Pancreas (tissue), 10 donors: ENCODE measurements at regions not wholly inside any gene's neighbourhood (a gene's known extent, or its start where the extent isn't known, plus 50 kb on each side); places are given as distances from the start of the nearest gene placed in this dataset.

Experiments
- ATAC-seq, 4 donors: fragments of 200-7000 bp; cut with Tn5 transposase; one replicate each; pipeline versions ENCODE4 v1.8.0 to v1.9.1; 2020; ENCODE audit warnings: mild to moderate bottlenecking in 4 of 4, moderate library complexity in 4 of 4
- DNase-seq, 6 donors: peaks; one replicate each; pipeline ENCODE4 v3.0.0-alpha.2; 2020
- FAIRE-seq: peaks from 2 replicates; lab custom pipeline; 2012; peaks lifted over from hg19 to GRCh38; lab: Jason Lieb, UNC
- H3K27ac ChIP-seq, 4 donors: fragments of 200-600 bp; sonication (generic); 1 replicate in 3 of 4; 2 replicates in 1 of 4; pipeline versions ENCODE4 v1.5.0 to v1.8.0; 2020
- H3K27me3 ChIP-seq, 4 donors: fragments of 200-600 bp; one replicate each; pipeline ENCODE4 v1.8.0; 2021
- H3K36me3 ChIP-seq, 3 donors: fragments of 200-600 bp; sonication (generic) in 1 of 3; one replicate each; pipeline versions ENCODE4 v1.5.0 to v1.8.0; 2020 to 2021
- H3K4me1 ChIP-seq, 3 donors: fragments of 200-600 bp; one replicate each; pipeline ENCODE4 v1.8.0; 2021
- H3K4me3 ChIP-seq, 4 donors: fragments of 200-600 bp; sonication (generic) in 2 of 4; one replicate each; pipeline versions ENCODE4 v1.5.0 to v1.8.0; 2020 to 2021
- H3K9me3 ChIP-seq, 4 donors: fragments of 200-600 bp; one replicate each; pipeline ENCODE4 v1.8.0; 2021
- CTCF ChIP-seq, 4 donors: fragments of 200-600 bp; sonication (generic) in 3 of 4; IDR thresholded peaks; one replicate each; pipeline versions ENCODE4 v1.5.0 to v1.8.0; 2021; ENCODE audit warnings: antibody characterized with exemption in 4 of 4
- WGBS, 2 donors: extraction: QIAGEN DNeasy Blood & Tissue Kit; methylation state at CpG; one replicate each; pipeline ENCODE4 v1.1.7; 2013; 5-methylcytosine and 5-hydroxymethylcytosine counted together
- intact Hi-C, 3 donors: fragments of 100-400 bp; cut with DNase I; formaldehyde crosslinking; loops; one replicate each; pipeline versions ENCODE4 v1.11.1 to v1.14.2; 2022
- donor health status: healthy with polysubstance abuse.
- donor health status: DM: no; HTN: no; CAD: no; lungs with moderate emphysema.
- donor health status: DM: no; HTN: no; CAD: no.
- donor health status: control.
- donor health status: control.
- donor health status: Bipolar disorder and iron deficiency.
- donor health status: DM: yes; HTN: yes; CAD: no.
- donor health status: DM: no; HTN: no; CAD: no.
- donor health status: DM: no; HTN: no; CAD: no.
- donor health status: DM: yes; HTN: yes; CAD: no.

DNA sequence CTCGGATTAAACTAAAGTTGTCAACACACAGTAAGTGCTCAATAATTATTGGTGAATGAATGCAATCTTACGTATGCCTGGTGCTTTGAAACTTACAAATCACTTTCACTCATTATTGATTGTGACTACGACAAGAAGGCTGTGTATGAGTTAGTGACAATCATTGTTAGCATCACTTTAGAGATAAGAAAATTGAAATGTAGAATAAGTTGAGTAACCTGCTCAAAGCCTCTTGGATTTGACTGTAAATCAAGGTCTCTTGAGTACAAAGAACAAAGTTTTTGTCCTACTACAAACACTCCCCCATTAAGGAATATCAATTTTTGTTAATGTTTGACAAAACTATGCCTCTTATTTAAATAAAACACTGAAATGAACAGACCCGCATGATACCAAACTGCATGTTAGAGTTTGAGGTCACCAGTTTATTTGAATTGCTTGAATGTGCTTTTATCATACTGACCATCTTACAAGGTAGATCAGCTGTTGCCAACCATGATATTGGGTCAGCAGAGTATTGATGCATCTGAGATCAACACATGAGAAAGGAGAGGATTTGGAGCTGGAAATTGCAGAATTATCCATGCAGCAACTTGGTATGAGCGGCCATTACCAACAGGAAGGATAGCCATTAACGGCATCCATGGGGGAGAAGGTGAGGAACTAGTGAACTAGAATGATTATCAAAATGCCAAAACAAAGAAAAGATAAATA lies 142.1 kb downstream of the IRS1 start:
- ATAC-seq (peak in 1 of 4 donors; percentile 23), FAIRE-seq (no peak), DNase-seq (no peak)
- no peaks in the 10 kb centered on the region for H3K27me3 ChIP-seq
- WGBS, 2 donors: 42 to 48% methylated on average over 6 of the region's 6 CpGs
- H3K4me3 ChIP-seq: no peak overlapping the region
- H3K27ac ChIP-seq: no peak overlapping the region
- H3K9me3 ChIP-seq: no peaks in the 10 kb centered on the region
- intact Hi-C loops: no loop called here
- TF ChIP-seq CTCF (IDR thresholded peaks at IDR 0.05): no peak
- H3K4me1 ChIP-seq: peaks cover 0 to 23% (median 12%) of the 10 kb centered on the region in 3 donors
- no peaks in the 10 kb centered on the region for H3K36me3 ChIP-seq

DNA sequence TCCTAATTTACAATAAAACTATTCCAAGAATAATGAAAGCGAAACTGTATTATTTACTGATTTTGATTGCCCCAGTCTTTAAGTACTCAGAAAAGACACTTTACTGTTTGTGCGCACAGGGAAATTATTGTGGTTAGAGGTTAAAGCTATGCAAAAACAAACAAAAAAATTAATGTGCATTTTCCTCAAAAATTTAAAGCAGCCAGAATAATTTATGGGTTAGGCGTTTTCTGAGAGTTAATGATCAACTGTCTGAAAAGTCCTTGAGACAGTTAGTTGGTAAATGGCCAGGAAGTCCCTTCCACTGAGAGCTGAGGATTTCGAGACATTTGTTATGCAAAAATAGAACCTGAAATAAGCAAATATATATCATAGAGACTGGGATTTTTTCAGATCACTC lies 143.3 kb downstream of the IRS1 start:
- Histone ChIP-seq H3K36me3 (no peaks in the 10 kb centered on the region), H3K4me1 (peaks cover 0 to 23% (median 16%) of the 10 kb centered on the region in 3 donors), H3K4me3 (no peak overlapping the region), H3K27me3 (no peaks in the 10 kb centered on the region), H3K27ac (no peak overlapping the region), H3K9me3 (no peaks in the 10 kb centered on the region)
- intact Hi-C loops: no loop called here
- FAIRE-seq (no peak), DNase-seq (no peak), ATAC-seq (peak in 3 of 4 donors; percentile 42 to 62 (median 54))
- no peak for TF ChIP-seq CTCF (IDR thresholded peaks at IDR 0.05)
- 15 to 21% methylated on average over 4 of the region's 4 CpGs for WGBS, 2 donors

DNA sequence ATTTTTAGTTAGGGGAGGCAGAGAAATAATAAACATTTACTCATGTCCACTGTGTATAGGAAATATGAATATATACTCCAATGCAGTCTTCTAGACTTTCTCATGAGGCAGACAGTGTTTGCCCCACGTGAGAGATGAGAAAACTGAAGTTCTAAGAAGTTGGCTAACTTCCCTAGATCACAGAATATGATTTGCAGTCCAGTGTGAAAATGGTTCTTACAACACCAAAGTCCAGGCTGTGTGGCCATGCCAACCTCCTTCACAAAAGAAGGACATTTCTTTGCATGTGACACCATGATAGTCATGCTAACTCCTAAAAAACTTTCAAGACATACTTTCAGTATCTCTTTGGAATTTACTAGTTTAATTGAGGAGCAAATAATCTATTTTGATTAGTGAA lies 143.7 kb downstream of the IRS1 start:
- peak in 3 of 4 donors; percentile 38 to 49 (median 48) for ATAC-seq

GRCh38 chr2:226652983-226653765 lies 146.4 kb downstream of the IRS1 start:
- Histone ChIP-seq H3K27ac (peak overlapping the region in 1 of 4 donors; percentile 50), H3K4me1 (peaks cover 0 to 23% (median 16%) of the 10 kb centered on the region in 3 donors), H3K36me3 (no peaks in the 10 kb centered on the region), H3K27me3 (no peaks in the 10 kb centered on the region), H3K9me3 (no peaks in the 10 kb centered on the region), H3K4me3 (no peak overlapping the region)
- intact Hi-C loops: no loop called here
- no peak for TF ChIP-seq CTCF (IDR thresholded peaks at IDR 0.05)
- FAIRE-seq (no peak), DNase-seq (no peak), ATAC-seq (no peak)
- WGBS, 2 donors: 96 to 100% methylated on average over 1 of the region's 1 CpG

More for the DNA sequence above, 143.7 kb downstream of the IRS1 start:
- Histone ChIP-seq H3K27ac (no peak overlapping the region), H3K27me3 (no peaks in the 10 kb centered on the region), H3K4me1 (peaks cover 0 to 23% (median 16%) of the 10 kb centered on the region in 3 donors), H3K4me3 (no peak overlapping the region), H3K9me3 (no peaks in the 10 kb centered on the region), H3K36me3 (no peaks in the 10 kb centered on the region)
- intact Hi-C loops: no loop called here
- no peak for DNase-seq
- WGBS, 2 donors: 16 to 34% methylated on average over 1 of the region's 1 CpG
- no peak for TF ChIP-seq CTCF (IDR thresholded peaks at IDR 0.05)
- no peak for FAIRE-seq
